Keratinocyte (primary cell): ENCODE measurements at regions not wholly inside any gene's neighbourhood (a gene's known extent, or its start where the extent isn't known, plus 50 kb on each side); places are given as distances from the start of the nearest gene placed in this dataset.
"Not testable (repeated sequence)": the region's sequence is repeated elsewhere in the genome, so short reads cannot be mapped to it uniquely, and the experiment has no call there.

Experiments
- DNase-seq: peaks from one replicate; pipeline ENCODE4 v3.0.0-alpha.2; 2011; ENCODE audit warnings: low read depth, missing footprints, low spot score
- FAIRE-seq: peaks from 2 replicates; lab custom pipeline; 2011; peaks lifted over from hg19 to GRCh38; lab: Jason Lieb, UNC
- H2AFZ ChIP-seq: 2 replicates; pipeline ENCODE4 v1.6.0; 2012; ENCODE audit warnings: low read length, control low read depth, inconsistent platforms; ENCODE audit not compliant: control insufficient read depth
- H3K27ac ChIP-seq: 2 replicates; pipeline ENCODE4 v1.5.1; 2011; ENCODE audit warnings: low read length; ENCODE audit not compliant: control insufficient read depth, insufficient read depth
- H3K27me3 ChIP-seq: 3 replicates; pipeline ENCODE4 v1.6.0; 2011; ENCODE audit warnings: low read length; ENCODE audit not compliant: control insufficient read depth, insufficient read depth; ENCODE audit errors: extremely low read depth
- H3K36me3 ChIP-seq, 2 experiments: 2 replicates in 1 of 2; 3 replicates in 1 of 2; pipeline ENCODE4 v1.5.1; 2011; ENCODE audit warnings: low read length in 2 of 2, mild to moderate bottlenecking in 1 of 2; ENCODE audit not compliant: control insufficient read depth in 2 of 2, insufficient read depth in 2 of 2; ENCODE audit errors: extremely low read depth in 1 of 2
- H3K4me1 ChIP-seq: 3 replicates; pipeline ENCODE4 v1.5.1; 2011; ENCODE audit warnings: low read length; ENCODE audit not compliant: control insufficient read depth, insufficient read depth; ENCODE audit errors: extremely low read depth
- H3K4me2 ChIP-seq: 3 replicates; pipeline ENCODE4 v1.6.0; 2011; ENCODE audit warnings: low read depth, low read length; ENCODE audit not compliant: control insufficient read depth, insufficient read depth; ENCODE audit errors: extremely low read depth
- H3K4me3 ChIP-seq, 3 experiments: fragments of 200-600 bp in 1 of 3; sonication (generic) in 1 of 3; 2 replicates in 2 of 3; 3 replicates in 1 of 3; pipeline ENCODE4 v1.5.1; 2011 to 2016; ENCODE audit warnings: low read length in 3 of 3, mild to moderate bottlenecking in 3 of 3, control low read depth in 2 of 3, inconsistent platforms in 1 of 3, low read depth in 1 of 3, mixed read lengths in 1 of 3, mixed run types in 1 of 3, moderate library complexity in 1 of 3; ENCODE audit not compliant: control insufficient read depth in 2 of 3, insufficient read depth in 2 of 3; ENCODE audit errors: extremely low read depth in 1 of 3
- H3K79me2 ChIP-seq: 2 replicates; pipeline ENCODE4 v1.6.0; 2012; ENCODE audit warnings: low read length; ENCODE audit not compliant: control insufficient read depth, insufficient read depth
- H3K9ac ChIP-seq: 3 replicates; pipeline ENCODE4 v1.6.0; 2011; ENCODE audit warnings: low read length; ENCODE audit not compliant: control insufficient read depth, insufficient read depth; ENCODE audit errors: extremely low read depth
- H3K9me1 ChIP-seq: 3 replicates; pipeline ENCODE4 v1.6.0; 2011; ENCODE audit warnings: low read length; ENCODE audit not compliant: control insufficient read depth, insufficient read depth; ENCODE audit errors: extremely low read depth
- H3K9me3 ChIP-seq: 2 replicates; pipeline ENCODE4 v1.5.1; 2012; ENCODE audit warnings: low read depth, low read length; ENCODE audit not compliant: control insufficient read depth
- H4K20me1 ChIP-seq: 3 replicates; pipeline ENCODE4 v1.6.0; 2011; ENCODE audit warnings: low read length; ENCODE audit not compliant: control insufficient read depth, insufficient read depth; ENCODE audit errors: extremely low read depth
- EZH2 ChIP-seq: IDR thresholded peaks from one replicate; pipeline ENCODE4 v1.6.1; 2012; ENCODE audit warnings: inconsistent platforms, mild to moderate bottlenecking, low read length, moderate library complexity
- dilution Hi-C: fragments of 300-500 bp; cut with MboI; formaldehyde crosslinking; loops from one replicate; pipeline ENCODE4 v1.7.0; 2020; ENCODE audit warnings: low sequenced_read_pairs; ENCODE audit not compliant: extremely low pct_ligation_motif_present
- TF ChIP-seq, protein P1 (sequence below), 3 experiments: IDR thresholded peaks in 1 of 3; conservative IDR thresholded peaks in 1 of 3; optimal IDR thresholded peaks in 1 of 3; 2 replicates in 2 of 3; 3 replicates in 1 of 3; pipeline versions ENCODE3 to v1.5.1; 2011; ENCODE audit warnings: low read length in 3 of 3, mild to moderate bottlenecking in 3 of 3, moderate library complexity in 2 of 3, control low read depth in 1 of 3, inconsistent platforms in 1 of 3; ENCODE audit not compliant: insufficient read depth in 2 of 3; ENCODE audit errors: extremely low read depth in 1 of 3

GRCh38 chr2:226164512-226164911, 635.1 kb downstream of the IRS1 start:
- TF ChIP-seq, protein P1, sequence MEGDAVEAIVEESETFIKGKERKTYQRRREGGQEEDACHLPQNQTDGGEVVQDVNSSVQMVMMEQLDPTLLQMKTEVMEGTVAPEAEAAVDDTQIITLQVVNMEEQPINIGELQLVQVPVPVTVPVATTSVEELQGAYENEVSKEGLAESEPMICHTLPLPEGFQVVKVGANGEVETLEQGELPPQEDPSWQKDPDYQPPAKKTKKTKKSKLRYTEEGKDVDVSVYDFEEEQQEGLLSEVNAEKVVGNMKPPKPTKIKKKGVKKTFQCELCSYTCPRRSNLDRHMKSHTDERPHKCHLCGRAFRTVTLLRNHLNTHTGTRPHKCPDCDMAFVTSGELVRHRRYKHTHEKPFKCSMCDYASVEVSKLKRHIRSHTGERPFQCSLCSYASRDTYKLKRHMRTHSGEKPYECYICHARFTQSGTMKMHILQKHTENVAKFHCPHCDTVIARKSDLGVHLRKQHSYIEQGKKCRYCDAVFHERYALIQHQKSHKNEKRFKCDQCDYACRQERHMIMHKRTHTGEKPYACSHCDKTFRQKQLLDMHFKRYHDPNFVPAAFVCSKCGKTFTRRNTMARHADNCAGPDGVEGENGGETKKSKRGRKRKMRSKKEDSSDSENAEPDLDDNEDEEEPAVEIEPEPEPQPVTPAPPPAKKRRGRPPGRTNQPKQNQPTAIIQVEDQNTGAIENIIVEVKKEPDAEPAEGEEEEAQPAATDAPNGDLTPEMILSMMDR (optimal IDR thresholded peaks at IDR 0.05 in 1 of 3, IDR thresholded peaks at IDR 0.05 in 1 of 3, conservative IDR thresholded peaks at IDR 0.05 in 1 of 3; ENCODE audit: extremely low read depth in 1 of 3, insufficient read depth in 2 of 3, low read length in 3 of 3): no peak
- TF ChIP-seq EZH2: no peak
- Histone ChIP-seq H3K4me1 (no peaks in the 10 kb centered on the region), H4K20me1 (no peaks in the 10 kb centered on the region), H3K27me3 (no peaks in the 10 kb centered on the region), H3K4me2 (no peak overlapping the region), H3K9ac (no peak overlapping the region), H3K79me2 (no peaks in the 10 kb centered on the region), H3K9me3 (no peaks in the 10 kb centered on the region), H3K9me1 (no peaks in the 10 kb centered on the region), H3K4me3 (no peak overlapping the region), H3K36me3 (no peaks in the 10 kb centered on the region), H3K27ac (no peak overlapping the region), H2AFZ (no peak overlapping the region)
- dilution Hi-C loops: no loop called here
- no peak for FAIRE-seq
- DNase-seq: no peak

DNA sequence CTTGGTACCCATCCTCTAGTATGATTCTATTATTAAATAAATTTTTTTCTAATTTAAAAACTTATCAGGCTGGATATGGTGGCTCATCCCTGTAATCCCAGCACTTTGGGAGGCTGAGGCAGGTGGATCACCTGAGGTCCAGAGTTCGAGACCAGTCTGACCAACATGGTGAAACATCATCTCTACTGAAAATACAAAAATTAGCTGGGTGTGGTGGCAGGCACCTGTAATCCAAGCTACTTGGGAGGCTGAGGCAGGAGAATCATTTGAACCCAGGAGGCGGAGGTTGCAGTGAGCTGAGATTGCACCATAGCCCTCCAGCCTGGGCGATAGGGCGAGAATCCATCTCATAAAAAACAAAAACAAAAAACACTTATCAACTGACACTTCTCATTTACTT, 639.0 kb downstream of the IRS1 start:
- H2AFZ ChIP-seq, H3K4me2 ChIP-seq, H3K9me3 ChIP-seq, FAIRE-seq, H3K79me2 ChIP-seq, H3K36me3 ChIP-seq, H3K4me3 ChIP-seq, H3K9ac ChIP-seq, H3K4me1 ChIP-seq, H3K9me1 ChIP-seq, DNase-seq, H4K20me1 ChIP-seq, dilution Hi-C loops, H3K27ac ChIP-seq, H3K27me3 ChIP-seq: not testable (repeated sequence)

DNA sequence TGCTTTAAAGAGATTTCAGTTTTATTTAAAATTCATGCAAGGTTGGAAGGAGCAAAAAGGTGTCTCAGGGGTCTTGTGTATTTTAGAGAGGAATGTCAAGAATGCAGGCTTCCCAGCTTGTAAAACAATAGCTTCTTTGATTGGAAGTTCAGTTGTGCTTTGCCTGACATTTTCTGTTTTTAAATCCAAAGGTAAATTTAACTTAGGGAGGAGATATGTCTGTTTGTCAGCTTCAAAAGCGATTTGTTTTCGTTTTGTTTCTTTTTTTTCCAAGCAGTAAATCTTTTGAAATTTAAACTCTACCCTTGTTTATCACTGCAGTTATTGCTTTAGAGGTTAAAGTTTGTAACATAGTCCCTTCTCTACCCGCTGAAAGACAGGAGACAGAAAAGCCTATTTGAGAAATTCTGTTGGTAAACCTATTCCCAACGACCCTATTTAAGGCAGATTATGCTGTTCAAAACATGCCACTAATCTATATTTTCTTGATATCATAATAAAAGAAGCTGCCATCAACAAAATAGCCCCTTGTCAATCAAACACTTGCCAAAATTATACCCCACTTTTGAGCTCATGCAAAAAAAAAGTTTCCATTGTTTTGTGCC, 639.6 kb downstream of the IRS1 start:
- Histone ChIP-seq H3K79me2 (no peaks in the 10 kb centered on the region), H4K20me1 (no peaks in the 10 kb centered on the region), H3K4me2 (no peak overlapping the region), H3K36me3 (no peaks in the 10 kb centered on the region), H3K9me3 (no peaks in the 10 kb centered on the region), H3K27ac (no peak overlapping the region), H3K4me3 (no peak overlapping the region), H3K27me3 (no peaks in the 10 kb centered on the region), H3K9ac (no peak overlapping the region), H3K9me1 (no peaks in the 10 kb centered on the region), H3K4me1 (no peaks in the 10 kb centered on the region), H2AFZ (peak overlapping the region; percentile 30)
- DNase-seq (no peak), FAIRE-seq (no peak)
- TF ChIP-seq, protein P1 (optimal IDR thresholded peaks at IDR 0.05 in 1 of 3, IDR thresholded peaks at IDR 0.05 in 1 of 3, conservative IDR thresholded peaks at IDR 0.05 in 1 of 3; ENCODE audit: extremely low read depth in 1 of 3, insufficient read depth in 2 of 3, low read length in 3 of 3): no peak
- TF ChIP-seq EZH2: no peak
- dilution Hi-C loops: no loop called here
